NB4 (cell line): ENCODE measurements at regions not wholly inside any gene's neighbourhood (a gene's known extent, or its start where the extent isn't known, plus 50 kb on each side); places are given as distances from the start of the nearest gene placed in this dataset.

Source experiments
- CTCF ChIP-seq: IDR thresholded peaks from one replicate; pipeline ENCODE4 v1.5.1; 2012; ENCODE audit warnings: low read depth, low read length
- POLR2A ChIP-seq: IDR thresholded peaks from 2 replicates; pipeline ENCODE4 v1.6.1; 2011; ENCODE audit warnings: mild to moderate bottlenecking; ENCODE audit not compliant: insufficient read length; ENCODE audit errors: extremely low read depth

GRCh38 chr5:116751684-116752083 is 177.1 kb upstream of the SEMA6A start:
- TF ChIP-seq CTCF (no peak), POLR2A (no peak)
